ENCODE measurements at regions not wholly inside any gene's neighbourhood (a gene's known extent, or its start where the extent isn't known, plus 50 kb on each side); places are given as distances from the start of the nearest gene placed in this dataset.

DNA sequence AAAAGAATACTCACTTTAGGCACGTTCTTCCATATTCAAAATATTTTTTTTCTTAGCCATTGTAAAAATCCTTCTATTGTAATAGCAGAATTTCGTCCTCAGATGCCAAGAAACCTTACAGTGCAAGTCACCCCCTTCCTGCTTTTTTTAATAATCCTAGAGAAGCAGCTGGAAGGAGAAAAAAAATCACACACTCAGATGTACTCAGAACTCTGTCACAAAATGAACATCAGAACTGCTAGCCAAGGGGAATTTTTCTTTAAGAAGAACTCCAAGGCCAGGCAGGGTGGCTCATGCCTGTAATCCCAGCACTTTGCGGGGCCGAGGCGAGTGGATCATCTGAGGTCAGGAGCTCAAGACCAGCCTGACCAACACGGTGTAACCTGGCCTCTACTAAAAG, 127.3 kb upstream of the SPATS2L start:
- Histone ChIP-seq H3K4me3 (replicated peaks in 1 of 3; ENCODE audit: insufficient read depth in 1 of 3, low read depth in 1 of 3, low read length in 3 of 3) (no peak overlapping the region), H3K4me2 (ENCODE audit: insufficient read depth, low read length) (no peak overlapping the region), H3K9me3 (replicated peaks; ENCODE audit: control insufficient read depth, insufficient read depth, low read length) (no peaks in the 10 kb centered on the region), H3K36me3 (ENCODE audit: control insufficient read depth in 2 of 2, extremely low read depth in 1 of 2, insufficient read depth in 2 of 2, low read length in 2 of 2) (no peaks in the 10 kb centered on the region), H3K9me1 (replicated peaks; ENCODE audit: control insufficient read depth, extremely low read depth, insufficient read depth, low read length) (no peaks in the 10 kb centered on the region), H3K9ac (replicated peaks; ENCODE audit: extremely low read depth, insufficient read depth, low read length) (no peak overlapping the region), H3K79me2 (ENCODE audit: control insufficient read depth, insufficient read depth, low read length) (no peaks in the 10 kb centered on the region), H3K27me3 (ENCODE audit: control insufficient read depth in 2 of 2, insufficient read depth in 2 of 2, low read length in 2 of 2) (peaks cover 0 to 3% of the 10 kb centered on the region in 2 experiments), H3K27ac (ENCODE audit: insufficient read depth, low read depth, low read length) (no peak overlapping the region), H2AFZ (ENCODE audit: low read depth, low read length) (no peak overlapping the region), H3K4me1 (ENCODE audit: control insufficient read depth, extremely low read depth, insufficient read depth, low read length) (no peaks in the 10 kb centered on the region), H4K20me1 (replicated peaks; ENCODE audit: control insufficient read depth, extremely low read depth, insufficient read depth, low read length) (no peaks in the 10 kb centered on the region)
- BruUV-seq (replicated peaks) = no TSS peak
- TF ChIP-seq GATA2 (IDR thresholded peaks at IDR 0.05; ENCODE audit: insufficient read depth, insufficient read length, low read depth, low read length) = no peak
- no peak for TF ChIP-seq EZH2 (IDR thresholded peaks at IDR 0.05; ENCODE audit: borderline replicate concordance, low read depth, low read length, severe bottlenecking)
- no peak for TF ChIP-seq FOS (IDR thresholded peaks at IDR 0.05; ENCODE audit: borderline replicate concordance, insufficient read depth, low read length)
- TF ChIP-seq POLR2AphosphoS5 (IDR thresholded peaks at IDR 0.05; ENCODE audit: insufficient read depth, low read depth, low read length) = no peak
- TF ChIP-seq POLR2A (IDR thresholded peaks at IDR 0.05; ENCODE audit: low read depth, low read length) = no peak
- TF ChIP-seq MAX (IDR thresholded peaks at IDR 0.05; ENCODE audit: insufficient read depth, insufficient read length) = no peak
- no peak for TF ChIP-seq MYC (IDR thresholded peaks at IDR 0.05; ENCODE audit: low read depth, low read length)
- TF ChIP-seq, protein P1, sequence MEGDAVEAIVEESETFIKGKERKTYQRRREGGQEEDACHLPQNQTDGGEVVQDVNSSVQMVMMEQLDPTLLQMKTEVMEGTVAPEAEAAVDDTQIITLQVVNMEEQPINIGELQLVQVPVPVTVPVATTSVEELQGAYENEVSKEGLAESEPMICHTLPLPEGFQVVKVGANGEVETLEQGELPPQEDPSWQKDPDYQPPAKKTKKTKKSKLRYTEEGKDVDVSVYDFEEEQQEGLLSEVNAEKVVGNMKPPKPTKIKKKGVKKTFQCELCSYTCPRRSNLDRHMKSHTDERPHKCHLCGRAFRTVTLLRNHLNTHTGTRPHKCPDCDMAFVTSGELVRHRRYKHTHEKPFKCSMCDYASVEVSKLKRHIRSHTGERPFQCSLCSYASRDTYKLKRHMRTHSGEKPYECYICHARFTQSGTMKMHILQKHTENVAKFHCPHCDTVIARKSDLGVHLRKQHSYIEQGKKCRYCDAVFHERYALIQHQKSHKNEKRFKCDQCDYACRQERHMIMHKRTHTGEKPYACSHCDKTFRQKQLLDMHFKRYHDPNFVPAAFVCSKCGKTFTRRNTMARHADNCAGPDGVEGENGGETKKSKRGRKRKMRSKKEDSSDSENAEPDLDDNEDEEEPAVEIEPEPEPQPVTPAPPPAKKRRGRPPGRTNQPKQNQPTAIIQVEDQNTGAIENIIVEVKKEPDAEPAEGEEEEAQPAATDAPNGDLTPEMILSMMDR (IDR thresholded peaks at IDR 0.05; ENCODE audit: extremely low read depth in 1 of 2, insufficient read depth in 1 of 2, low read depth in 1 of 2, low read length in 2 of 2) = no peak
- no peak for TF ChIP-seq JUN (IDR thresholded peaks at IDR 0.05; ENCODE audit: borderline replicate concordance, insufficient read depth, insufficient read length, low read depth)
- intact Hi-C loops (cut with micrococcal nuclease) = no loop called here
- no peak for DNase-seq (ENCODE audit: low read depth, low spot score)
- POLR2A ChIA-PET = no interaction called here
- CTCF ChIA-PET = no interaction called here
- no peak for FAIRE-seq
- dilution Hi-C loops (cut with MboI; ENCODE audit: extremely low pct_ligation_motif_present, low sequenced_read_pairs) = no loop called here

All from endothelial cell of umbilical vein (primary cell).